Left cardiac atrium (tissue), 4 donors: ENCODE measurements at regions not wholly inside any gene's neighbourhood (a gene's known extent, or its start where the extent isn't known, plus 50 kb on each side); places are given as distances from the start of the nearest gene placed in this dataset.
A peak's percentile ranks its signal among the peaks of the same experiment; 100 is the strongest.

Source experiments
- ATAC-seq, 2 donors: fragments of 200-7000 bp; cut with Tn5 transposase; one replicate each; pipeline ENCODE4 v1.9.1; 2020; ENCODE audit warnings: mild to moderate bottlenecking in 2 of 2, moderate library complexity in 2 of 2
- DNase-seq: peaks from one replicate; pipeline ENCODE4 v3.0.0-alpha.2; 2020
- intact Hi-C, 2 donors: fragments of 100-400 bp; cut with DNase I; formaldehyde crosslinking; loops; one replicate each; pipeline versions ENCODE4 v1.14.1 to v1.15.1; 2022 to 2023
- donor health status: DM: no; HTN: yes; CAD: no.
- donor health status: DM: no; HTN: yes; CAD: no; lungs with severe emphysema.
- donor health status: DM: yes; HTN: yes; CAD: no.
- donor health status: Dilated cardiomyopathy.

DNA sequence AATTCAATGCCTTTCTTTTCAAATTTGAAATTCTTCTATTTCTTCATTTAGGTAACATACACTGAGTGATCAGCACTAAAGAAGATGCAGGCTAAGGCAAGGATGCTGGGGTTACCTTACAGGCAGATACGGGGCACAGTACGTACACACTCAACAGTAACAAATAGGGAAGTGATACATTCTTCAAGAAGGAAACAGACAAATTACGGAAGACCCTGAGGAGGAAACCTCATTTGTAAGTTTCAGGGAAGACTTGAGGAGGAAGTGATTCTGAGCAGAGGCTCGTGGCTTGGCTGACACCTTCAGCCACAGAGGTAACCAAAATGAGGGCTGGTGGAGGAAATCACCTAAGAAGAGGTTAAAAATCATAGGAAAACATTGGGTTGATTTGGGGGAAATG lies 1108.3 kb upstream of the KLHL29 start:
- DNase-seq (no peak), ATAC-seq (no peak)
- intact Hi-C loops = no loop called here

DNA sequence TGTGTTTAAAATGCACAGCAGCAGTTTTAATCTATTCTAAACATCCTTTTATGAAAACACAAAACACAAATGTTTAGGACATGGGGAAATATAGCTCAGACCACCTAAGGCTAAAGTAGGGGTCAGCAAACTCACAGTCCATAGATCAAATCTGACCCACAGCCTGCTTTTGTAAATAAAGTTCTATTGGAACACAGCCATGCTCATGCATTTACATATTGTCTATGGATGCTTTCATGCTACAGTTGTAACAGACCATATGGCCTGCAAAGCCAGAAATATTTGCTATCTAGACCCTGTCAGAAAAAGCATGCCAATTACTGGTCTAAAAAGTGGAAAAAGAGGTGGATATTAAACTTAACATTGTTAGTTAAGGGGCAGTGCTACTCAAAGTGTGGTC lies 1105.4 kb upstream of the KLHL29 start:
- intact Hi-C loops = no loop called here
- ATAC-seq (no peak), DNase-seq (no peak)

DNA sequence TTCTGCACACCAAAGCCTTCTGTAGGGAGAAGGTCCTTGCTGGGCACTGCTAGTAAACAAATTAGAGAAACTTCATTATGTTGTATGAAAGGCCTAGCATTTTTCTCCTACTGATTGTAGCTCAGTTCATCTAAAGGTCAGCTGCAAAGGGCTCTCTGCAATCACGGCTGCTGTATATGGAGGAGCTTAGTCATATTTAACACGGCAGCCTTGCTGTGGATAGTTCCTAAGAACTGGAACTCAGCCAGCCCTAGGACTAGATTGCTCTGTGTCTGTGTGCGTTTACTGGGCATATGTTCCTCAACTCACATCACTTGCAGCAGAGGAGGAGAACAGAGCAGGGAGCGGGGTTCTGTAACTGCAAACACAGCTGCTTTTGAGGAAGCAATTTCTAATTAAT lies 1103.9 kb upstream of the KLHL29 start:
- no peak for DNase-seq
- intact Hi-C loops = no loop called here
- peak in 1 of 2 donors; percentile 96 for ATAC-seq

DNA sequence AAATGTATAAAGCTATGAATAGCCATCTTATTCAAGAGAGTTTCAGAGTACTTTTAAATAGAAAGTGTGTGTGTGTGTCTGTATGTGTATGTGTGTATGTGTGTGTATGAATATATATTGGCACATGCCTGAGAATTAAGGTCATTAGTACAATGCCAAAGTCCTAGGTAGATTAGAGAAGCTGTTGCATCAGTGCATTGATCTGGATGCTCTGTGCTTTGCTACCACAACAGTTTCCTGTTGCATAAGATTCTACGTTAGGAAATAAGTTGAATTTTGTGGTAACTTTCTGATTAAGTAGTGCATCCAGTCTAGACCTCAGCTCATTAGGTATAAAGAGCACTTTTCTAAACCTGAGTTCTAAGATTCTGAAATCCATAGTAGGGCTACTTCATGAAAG lies 1102.8 kb upstream of the KLHL29 start:
- no peak for ATAC-seq
- intact Hi-C loops = no loop called here
- DNase-seq = no peak

DNA sequence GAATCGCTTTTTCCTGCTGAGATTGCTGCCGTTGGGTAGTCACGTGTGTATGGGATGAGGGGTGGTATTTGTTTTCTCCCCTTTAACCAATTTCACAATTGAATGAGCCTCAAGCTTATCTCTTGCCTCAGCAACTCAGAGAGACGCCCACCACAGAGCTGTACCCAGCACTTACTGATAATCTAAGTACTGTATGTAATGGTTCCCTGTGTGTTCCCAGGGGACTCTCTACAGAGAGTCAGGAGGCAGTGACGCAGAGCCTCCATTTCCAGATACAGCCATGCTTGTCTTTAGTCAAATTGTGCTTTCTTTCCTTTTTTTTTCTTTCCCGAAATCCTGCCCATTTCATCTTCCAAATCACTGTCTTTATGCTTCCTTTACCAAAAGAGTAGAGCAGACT lies 1102.1 kb upstream of the KLHL29 start:
- intact Hi-C loops = no loop called here
- DNase-seq (no peak), ATAC-seq (no peak)

DNA sequence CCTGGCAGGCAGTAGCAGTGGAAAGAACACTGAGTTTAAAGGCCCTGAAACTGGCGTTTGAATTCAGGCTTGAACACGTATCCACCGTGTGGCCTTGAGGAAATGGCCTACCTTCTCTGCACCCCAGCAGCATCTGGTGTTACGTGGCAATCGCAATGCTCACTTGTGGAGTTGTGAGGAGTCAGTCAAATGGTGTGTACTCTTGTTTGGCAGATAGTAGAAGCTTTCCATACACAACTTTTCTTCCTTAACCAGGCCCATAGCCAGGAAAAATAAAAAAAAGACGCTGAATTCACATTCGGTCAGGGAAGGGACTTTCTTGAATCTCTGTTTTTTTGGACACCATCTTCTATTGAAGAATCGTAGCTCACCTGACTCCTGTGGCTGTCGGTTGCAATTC lies 1101.5 kb upstream of the KLHL29 start:
- ATAC-seq (no peak), DNase-seq (no peak)
- intact Hi-C loops = no loop called here

DNA sequence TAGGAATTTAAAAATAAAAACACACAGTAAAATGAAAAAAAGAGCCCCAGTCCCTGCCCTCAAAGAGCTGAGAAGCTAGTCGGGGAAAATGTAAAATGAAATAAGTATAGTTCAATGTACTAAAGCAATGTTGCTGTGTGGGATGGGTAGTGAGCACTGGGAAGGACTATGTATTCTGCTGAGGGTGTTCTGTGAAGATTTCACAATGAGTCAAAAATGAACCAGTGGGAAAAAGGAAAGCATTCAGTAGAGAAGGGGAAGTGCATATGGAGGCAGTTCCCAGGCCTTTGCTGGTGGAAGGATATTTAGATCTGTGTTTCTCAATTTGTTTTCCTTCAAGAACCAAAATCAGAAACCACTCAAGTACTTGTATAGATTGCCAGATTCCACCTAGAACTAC lies 1094.7 kb upstream of the KLHL29 start:
- DNase-seq (no peak), ATAC-seq (no peak)
- intact Hi-C loops = no loop called here

DNA sequence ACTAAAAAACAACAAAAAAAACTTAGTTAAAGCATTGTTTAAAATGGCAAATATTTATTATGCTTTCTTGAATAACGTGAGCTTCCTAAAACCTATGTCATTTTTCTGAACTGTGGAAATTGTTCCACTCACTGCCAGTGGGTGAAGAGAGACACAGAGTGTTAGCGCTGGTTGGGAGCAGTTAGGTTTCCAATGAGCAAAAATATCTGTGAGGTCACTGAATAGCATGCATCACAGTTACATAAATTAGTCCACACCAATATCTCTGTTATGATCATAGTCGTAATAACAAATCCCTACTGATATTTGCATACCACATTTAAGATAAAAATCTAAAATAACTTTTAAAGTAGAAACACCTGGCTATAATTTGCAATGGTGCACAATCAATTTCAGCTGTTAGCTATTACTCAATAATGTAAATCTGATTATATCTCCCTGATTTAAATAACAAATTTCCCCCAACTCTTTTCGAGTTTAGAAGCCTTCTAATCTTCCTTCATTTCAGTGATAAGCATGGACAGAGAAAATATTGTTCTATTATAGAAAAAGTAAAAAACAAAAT lies 1094.0 kb upstream of the KLHL29 start:
- no peak for ATAC-seq
- intact Hi-C loops = no loop called here
- no peak for DNase-seq

DNA sequence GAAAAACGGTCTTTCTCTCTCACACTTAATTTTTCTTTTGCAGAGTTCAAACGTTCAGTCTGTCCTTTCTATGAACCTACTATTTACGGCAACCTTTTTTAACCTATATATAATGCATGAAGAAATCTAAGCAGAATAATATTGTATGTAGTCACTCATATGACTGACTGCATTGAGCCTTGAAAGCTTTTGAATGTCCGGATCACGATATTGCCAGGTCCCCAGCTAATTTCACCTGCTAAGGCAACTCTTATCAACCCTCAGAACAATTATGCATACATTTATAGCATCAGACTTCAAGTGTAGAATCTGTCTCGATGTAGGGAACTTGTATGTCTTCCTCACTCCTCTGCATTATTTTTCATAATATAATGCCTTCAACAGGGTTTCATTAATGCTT lies 1083.8 kb upstream of the KLHL29 start:
- intact Hi-C loops = no loop called here
- ATAC-seq = no peak
- no peak for DNase-seq

DNA sequence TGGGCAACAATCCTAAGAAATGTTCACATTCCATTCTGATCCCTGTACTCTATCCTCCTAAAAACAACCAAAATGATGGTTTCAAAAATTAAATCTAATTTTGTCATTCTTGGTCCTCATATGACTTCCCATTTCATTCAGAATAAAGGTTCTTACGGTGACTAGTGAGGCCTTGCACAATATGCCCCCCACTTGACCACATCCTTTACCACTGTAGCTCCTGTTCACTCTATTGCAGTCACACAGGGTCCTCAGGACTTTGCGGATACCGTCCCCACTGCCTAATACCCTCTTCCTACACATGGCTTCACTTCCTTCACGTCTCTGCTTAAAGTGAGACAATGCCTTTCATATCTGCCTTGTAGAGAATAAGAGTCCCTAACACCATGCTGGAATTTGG lies 1058.7 kb upstream of the KLHL29 start:
- intact Hi-C loops = no loop called here
- DNase-seq (no peak), ATAC-seq (no peak)

DNA sequence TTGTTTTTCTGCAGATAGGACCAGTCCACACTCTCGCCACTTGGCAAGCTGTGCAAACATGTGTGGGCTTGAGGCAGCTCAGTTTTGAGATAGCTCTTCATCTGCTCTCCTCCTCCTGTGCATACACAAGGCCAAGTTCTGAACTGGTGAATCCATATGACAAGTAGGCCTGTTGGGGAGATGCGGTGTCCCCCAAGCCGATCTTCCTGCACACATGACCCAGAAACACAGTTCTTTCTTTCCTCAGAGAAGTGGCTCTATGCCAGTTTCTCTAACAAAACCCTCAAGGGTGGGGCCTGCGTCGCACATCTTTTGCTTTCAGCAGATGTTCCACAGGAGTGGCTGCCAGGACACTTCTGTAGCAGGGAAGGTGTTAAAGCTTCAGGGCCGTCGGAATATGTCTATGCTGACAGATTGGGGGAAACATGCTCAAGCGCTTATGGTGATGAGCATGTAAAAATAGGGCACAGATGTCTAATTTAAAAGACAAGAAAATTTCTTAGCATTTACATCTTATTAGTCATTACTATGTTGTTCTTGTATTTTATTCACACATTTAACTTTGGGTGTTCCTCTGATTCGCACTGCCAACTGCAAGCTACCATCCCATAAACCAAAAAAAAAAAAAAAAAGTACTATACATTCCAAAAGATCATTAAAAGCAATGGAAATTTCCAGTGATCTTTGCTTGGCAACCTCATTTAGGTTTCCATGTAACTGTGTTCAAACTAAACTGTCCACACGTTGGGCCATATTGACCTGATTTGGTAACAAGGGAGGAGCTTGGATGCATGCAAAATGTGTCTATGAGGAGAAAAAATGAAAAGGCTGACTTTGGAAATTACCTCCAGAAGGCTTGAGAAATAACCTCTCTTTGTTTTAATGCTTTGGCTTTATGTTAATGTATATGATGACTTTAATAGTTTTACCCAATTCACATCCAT lies 1055.5 kb upstream of the KLHL29 start:
- intact Hi-C loops = no loop called here
- peak in 1 of 2 donors; percentile 32 for ATAC-seq
- DNase-seq = no peak

DNA sequence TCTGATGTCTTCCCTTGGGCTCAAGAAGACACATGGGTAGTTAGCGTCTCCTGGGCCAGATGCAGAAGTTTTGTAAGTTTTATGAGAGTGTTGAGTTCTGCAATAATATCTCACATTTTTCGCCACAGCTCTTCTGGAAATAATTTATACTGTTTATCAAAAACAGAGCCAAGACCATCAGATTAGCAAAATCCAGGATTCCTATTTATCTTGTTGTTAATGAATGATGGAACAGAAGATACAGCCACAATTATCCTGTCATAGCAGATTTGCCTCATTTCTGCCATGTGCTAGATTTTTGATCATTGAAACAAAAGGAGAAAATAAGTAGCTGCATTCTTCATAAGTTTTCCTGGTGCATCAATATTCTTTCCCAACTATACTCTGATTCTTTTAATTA lies 1048.6 kb upstream of the KLHL29 start:
- DNase-seq = no peak
- intact Hi-C loops = no loop called here
- no peak for ATAC-seq

DNA sequence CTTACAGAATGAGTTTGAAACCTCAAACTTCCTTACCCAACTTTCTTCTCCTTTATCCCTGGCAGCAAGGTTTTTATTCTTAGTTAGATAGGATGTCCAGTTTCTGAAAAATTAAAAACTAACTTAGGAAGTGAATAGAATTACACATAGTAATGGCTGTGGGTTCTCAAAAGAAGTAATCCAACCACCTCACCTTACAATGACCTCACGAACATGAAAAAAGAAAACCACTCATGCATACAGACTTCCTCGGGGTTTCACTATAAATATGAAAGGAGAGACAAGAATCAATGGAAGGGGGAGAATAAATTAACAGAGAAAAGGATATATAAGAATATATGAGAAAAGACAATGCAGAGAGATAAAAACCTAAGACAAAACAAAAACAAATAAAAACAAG lies 1044.3 kb upstream of the KLHL29 start:
- intact Hi-C loops = no loop called here
- ATAC-seq = no peak

DNA sequence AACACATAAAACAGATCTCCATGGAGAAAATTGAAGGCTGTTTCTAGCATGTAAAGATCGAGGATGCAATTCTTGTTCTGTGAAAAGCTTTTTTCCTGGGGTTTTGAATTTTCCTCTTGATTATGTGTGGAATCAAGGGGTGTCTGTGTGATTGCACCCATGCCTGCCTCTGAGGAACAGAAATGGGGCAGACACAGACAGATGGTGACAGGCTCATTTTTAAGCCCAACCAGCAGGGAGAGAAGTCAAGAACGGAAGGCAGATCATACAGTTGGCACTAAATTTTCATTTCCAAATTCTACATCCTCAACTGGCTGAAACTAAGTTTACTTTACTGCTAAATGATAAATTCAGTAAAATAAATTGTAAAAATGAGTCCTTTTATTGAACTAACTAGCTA lies 1037.7 kb upstream of the KLHL29 start:
- ATAC-seq = no peak
- intact Hi-C loops = no loop called here

More for the DNA sequence above, 1044.3 kb upstream of the KLHL29 start:
- DNase-seq = no peak

DNA sequence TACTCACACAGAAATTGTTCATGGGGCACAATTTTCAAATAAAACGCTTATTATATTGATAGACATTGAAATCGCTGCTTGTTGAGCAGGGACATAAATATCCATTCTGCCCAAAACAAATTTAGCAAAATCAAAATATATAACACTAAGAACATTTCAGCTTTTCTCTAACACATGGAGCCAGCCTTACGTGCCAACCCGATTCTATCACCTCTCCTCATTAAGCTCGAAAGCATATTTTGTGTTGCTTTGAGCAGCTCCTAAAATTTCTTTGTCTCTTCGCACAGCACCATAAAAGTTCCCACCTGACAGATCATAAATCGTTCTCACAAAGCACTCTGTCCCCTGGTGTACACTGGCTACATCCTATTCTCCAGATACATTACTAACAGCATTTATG lies 1034.4 kb upstream of the KLHL29 start:
- DNase-seq = no peak
- ATAC-seq = no peak
- intact Hi-C loops = loop anchor here in 1 of 2 donors (10.0 kb wide), 1 partner anchor 1004 kb away; no protein-coding TSS in a partner anchor

More for the DNA sequence above, 1037.7 kb upstream of the KLHL29 start:
- DNase-seq = no peak

DNA sequence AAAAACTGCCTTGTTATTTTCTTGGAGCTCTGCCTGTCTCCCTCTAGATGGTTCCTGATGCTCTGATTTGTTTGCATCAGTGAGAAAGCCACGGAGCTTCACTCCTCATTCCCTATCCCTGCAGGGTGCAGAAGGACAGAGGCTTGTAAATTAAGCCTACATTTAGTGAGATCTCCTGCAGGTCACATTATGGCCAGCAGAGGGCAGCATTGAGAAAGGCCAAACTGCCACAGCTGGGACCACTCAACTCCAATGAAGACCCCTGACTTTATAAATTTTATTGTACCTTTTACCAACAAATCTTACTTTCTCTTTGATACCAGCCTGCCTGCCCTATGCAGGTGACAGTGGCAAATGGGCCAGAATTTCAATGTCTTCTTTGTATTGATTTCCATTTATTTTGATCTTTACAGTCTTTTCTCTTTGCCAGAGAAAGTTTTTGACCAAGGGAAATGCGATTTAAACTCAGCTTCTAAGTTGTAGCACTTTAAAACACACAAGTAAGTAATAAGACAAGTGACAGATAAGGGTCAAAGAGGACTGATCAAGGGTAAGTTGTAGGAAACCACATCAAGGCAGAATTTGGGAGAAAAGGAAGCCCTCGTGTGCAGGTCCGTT lies 1029.1 kb upstream of the KLHL29 start:
- intact Hi-C loops = loop anchor here in 1 of 2 donors (10.0 kb wide), 1 partner anchor 999 kb away; no protein-coding TSS in a partner anchor
- DNase-seq = peak; percentile 56
- ATAC-seq = no peak

DNA sequence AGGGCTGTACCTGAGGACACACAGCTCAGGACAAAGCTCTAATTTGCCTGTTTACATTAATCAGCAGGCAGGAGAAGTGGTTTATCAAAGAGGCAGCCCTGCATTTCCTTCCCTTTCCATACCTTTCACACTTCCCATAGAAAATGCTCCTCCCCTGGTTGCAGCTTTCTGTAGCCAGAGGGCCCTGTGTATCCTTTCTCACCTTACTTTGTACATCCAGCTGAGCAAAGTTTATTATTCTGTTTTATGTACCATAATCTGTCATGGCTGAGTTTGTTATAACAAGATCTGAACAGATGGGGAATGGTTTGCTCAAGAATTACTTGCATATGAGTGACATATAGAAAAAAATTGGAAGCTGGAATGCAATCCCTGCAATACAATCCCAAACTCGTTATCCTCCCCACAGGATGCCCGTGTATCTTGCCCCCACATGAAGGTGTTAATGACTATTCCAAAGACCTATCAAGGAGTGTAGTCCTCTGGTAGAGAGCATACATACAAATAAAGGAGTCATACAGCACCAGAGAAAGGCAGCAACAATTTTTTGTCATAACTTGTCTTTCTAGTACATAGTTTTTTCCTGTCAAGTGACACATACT lies 1025.8 kb upstream of the KLHL29 start:
- ATAC-seq (no peak), DNase-seq (no peak)
- intact Hi-C loops = loop anchor here in 1 of 2 donors (10.0 kb wide), 1 partner anchor 996 kb away; no protein-coding TSS in a partner anchor

DNA sequence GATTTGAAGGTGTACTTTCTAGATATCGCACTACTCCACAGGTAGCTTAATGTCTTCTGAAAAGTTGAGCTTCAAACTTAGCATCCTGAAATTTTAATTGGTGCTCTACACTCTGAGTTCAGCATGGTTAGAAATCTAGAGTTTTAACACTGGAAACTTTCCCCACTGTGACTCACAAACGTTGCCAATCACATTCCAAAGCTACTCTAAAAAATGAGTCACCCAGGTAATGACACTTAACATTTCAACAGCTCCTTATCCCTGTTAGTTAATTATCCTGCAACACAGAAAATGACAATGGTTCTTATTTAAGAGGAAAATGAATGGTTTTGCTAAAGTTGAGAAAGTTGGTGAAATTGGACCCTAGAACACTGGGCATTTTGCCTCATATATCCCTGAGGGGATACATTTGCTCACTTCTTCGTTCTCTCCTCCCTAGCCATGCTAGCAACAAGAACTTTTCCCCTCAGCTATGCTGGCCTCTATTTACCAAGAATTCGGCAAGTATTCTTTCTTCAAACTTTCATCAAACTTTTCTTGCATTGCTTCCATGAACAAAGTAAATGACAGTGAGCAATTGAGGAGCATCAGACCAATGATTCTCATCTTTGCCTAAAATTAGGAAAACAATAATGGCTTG lies 1024.1 kb upstream of the KLHL29 start:
- DNase-seq (no peak), ATAC-seq (peak in 1 of 2 donors; percentile 23)
- intact Hi-C loops = no loop called here

DNA sequence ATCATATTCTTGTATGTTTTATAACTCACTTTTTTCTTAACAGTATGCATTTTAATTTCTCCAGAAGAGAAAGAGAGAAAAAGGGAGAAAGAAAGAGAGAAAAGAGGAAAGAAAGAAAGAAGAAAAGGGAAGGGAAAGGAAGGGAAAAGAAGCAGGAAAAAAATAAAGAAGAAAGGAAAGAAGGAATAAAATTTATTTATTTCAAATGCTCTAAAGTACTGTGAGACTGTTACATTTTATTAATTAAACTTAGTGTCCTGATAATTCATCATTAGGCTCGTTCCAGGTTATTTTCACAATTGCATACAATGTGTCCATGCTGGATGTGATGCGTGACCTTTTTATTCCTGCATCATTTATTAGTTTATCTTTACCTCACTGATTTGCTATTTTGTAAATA lies 1023.4 kb upstream of the KLHL29 start:
- ATAC-seq (no peak), DNase-seq (no peak)
- intact Hi-C loops = no loop called here
